GM21529 (cell line): ENCODE measurements at regions not wholly inside any gene's neighbourhood (a gene's known extent, or its start where the extent isn't known, plus 50 kb on each side); places are given as distances from the start of the nearest gene placed in this dataset.
"Not testable (repeated sequence)": the region's sequence is repeated elsewhere in the genome, so short reads cannot be mapped to it uniquely, and the experiment has no call there.

Experiments used
- ATAC-seq: cut with Tn5 transposase; IDR thresholded peaks from one replicate; pipeline ENCODE4 v1.9.1; 2021; ENCODE audit not compliant: unreplicated experiment

GRCh38 chr2:225794652-225795400, 395.3 kb downstream of the NYAP2 start:
- no peak for ATAC-seq

GRCh38 chr2:225793736-225794550, 394.4 kb downstream of the NYAP2 start:
- no peak for ATAC-seq

- no peak for ATAC-seq
Measured at GRCh38 chr2:225788571-225789094, 389.1 kb downstream of the NYAP2 start.

DNA sequence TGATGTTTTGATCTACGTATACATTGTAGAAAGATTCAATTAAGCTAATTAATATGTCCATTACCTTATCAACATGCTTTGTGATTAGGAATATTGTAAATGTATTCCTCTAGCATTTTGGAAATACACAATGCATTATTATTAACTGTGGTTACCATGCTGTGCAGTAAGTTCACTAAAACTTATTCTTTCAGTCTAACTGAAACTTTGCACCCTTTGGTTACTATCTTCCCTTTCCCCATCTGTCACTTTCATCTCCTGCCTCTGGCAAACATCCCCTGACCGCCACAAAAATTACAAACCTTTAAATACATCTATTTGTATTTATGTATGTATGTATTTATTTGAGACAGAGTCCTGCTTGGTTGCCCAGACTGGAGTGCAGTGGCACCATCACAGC, 388.0 kb downstream of the NYAP2 start:
- no peak for ATAC-seq

DNA sequence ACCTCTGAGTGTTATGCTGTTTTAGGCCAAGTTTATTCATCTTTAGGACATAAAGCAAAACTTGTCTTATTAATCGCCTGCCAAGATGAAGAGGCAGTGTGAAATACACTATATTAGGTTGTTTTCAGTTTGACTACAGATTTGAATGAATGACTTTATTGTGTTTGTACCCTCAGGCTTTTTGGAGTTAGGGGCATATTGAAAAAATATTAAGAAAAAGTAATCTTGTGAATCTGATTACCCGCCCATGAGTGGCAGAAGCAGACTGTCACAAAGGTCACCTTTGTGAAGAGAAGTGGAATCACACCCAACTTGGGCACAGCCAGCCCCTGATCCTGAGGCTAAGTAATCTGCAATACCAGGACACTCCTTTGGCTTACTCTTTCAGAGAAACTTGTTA, 382.5 kb downstream of the NYAP2 start:
- ATAC-seq: no peak

- no peak for ATAC-seq
Measured at GRCh38 chr2:225781145-225781544, 381.6 kb downstream of the NYAP2 start.

- ATAC-seq: no peak
Measured at GRCh38 chr2:225779829-225780228, 380.3 kb downstream of the NYAP2 start.

GRCh38 chr2:225773148-225773547, 373.6 kb downstream of the NYAP2 start:
- no peak for ATAC-seq

GRCh38 chr2:225771701-225772100, 372.2 kb downstream of the NYAP2 start:
- no peak for ATAC-seq

DNA sequence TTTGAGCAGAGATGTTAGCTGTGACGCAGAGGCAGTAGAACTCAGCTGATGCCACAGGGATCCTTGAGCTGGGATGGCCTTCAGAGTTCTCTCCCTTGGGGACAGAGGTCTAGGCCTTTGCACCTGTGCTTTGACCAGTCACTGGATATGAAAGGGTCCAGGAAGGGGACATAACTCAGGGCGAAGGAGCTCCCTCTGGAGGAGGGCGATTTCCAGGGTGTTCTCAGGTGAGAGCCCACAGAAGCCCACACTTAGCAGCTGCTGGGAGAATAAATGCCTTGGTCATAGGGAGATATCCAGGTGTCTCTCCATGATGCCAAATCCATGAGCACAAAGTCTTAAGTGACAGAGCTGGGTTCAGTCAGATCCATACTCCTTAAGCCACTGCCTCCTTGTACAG, 369.2 kb downstream of the NYAP2 start:
- ATAC-seq: no peak

DNA sequence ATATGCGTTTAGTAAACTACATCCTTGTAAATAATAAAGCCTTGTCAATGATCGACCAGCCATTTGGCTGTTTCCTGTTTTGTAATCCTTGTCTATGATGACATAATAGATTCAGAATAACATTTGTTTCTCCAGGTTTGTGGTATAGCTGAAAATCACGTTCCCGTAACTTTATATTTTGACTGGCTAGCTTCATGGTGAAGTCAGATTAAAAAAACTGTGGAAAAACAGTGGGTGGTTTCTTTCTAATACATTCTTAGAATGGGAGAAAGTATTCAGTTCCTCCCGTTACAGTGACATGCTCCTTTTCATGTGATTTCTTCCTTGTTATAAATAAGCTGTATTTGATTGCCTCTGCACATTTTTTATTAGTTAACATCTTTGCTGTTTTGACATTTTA, 366.9 kb downstream of the NYAP2 start:
- ATAC-seq: no peak

DNA sequence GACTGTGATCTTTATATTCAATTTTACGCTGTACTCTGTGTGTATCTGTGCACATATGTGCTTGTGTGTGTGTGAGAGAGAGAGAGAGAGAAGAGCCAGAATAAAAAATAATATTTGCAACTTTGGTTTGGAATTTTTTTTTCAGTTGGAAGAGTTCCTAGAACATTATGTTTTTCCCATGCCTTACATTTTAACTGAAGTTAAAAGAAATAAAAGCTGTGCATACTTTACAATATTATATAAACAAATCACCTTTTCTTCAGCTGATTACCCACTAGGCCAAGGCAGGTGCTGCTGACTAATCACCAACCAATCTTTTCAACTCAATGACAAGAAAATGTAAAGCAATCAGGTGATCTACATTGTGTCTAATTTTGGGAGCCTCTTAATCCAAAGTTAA, 366.3 kb downstream of the NYAP2 start:
- ATAC-seq: no peak

DNA sequence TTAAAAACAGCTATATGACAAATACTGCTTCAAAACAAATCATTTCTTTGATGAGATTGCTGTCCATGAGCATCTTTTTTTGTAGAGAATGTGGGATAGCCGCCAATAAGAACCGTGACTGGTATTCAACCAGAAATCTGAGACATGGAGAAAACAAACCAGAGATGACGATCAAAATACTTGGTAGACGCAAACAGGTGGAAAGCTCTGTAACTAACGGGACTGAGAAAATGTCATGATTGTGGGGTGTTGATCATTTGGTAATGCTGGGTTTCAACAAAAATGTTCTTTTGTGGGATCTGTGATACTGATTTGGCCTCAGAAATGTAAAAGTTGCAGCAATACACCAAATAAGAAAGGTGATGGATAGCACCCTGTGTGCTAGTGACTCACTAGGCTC, 364.8 kb downstream of the NYAP2 start:
- ATAC-seq: no peak

GRCh38 chr2:225763711-225764110, 364.2 kb downstream of the NYAP2 start:
- no peak for ATAC-seq

DNA sequence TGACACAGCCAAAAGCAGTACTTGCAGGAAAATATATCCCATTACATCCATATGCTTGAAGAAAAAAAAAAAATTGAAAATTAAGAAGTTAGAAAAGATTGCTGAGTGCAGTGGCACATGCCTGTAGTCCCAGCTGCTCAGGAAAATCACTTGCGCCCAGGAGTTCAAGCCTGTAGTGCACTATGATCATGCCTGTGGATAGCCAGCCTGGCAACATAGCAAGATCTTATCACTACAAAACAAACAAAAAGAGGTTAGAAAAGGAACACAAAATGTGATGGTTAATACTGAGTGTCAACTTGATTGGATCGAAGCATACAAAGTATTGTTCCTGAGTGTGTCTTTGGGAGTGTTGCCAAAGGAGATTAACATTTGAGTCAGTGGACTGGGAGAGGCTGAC, 361.9 kb downstream of the NYAP2 start:
- no peak for ATAC-seq

DNA sequence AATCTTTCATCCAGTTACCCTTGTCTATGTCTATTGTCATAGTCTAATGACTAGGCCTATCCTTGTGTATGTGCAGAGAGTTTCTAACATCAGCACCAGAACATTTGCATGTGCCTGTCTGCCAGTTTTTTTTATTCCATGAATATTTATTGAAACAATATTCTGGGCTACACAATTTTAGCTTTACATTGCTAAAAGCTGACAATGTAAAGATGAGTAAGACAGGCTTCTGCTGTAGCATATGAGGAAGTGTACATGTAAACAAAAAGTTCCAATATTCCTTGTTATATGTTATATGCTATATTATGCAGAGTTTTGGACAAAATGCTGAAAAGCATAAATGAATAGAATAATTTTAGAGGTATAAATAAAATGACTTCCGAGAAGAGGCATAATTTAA, 357.7 kb downstream of the NYAP2 start:
- ATAC-seq: no peak

DNA sequence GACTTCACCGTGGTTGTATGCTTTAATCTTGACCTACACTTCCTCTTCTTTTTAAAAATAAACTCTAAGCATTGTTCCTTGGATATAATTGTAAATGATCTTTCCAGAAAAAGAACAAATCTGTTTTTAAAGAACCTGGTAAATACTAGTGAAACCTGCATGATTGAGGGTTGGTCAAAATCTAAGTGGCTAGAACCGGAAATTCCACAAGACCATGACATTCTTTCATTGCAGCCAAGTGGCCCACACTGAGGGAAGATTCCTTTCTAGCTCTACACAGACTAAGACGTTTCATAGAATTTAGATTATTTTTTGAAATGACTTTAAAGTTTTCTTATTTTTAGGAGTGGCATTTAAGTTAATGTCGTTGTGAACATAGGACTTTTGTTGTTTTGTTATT, 356.7 kb downstream of the NYAP2 start:
- no peak for ATAC-seq

GRCh38 chr2:225748609-225749008, 349.1 kb downstream of the NYAP2 start:
- no peak for ATAC-seq

DNA sequence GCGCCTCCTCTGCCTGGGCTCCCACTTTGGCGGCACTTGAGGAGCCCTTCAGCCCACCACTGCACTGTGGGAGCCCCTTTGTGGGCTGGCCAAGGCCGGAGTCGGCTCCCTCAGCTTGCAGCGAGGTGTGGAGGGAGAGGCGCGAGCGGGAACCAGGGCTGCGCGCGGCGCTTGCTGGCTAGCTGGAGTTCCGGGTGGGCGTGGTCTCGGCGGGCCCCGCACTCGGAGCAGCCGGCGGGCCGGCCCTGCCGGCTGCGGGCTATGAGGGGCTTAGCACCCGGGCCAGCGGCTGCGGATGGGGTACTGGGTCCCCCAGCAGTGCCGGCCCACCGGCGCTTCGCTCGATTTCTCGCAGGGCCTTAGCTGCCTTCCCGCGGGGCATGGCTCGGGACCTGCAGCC, 344.5 kb downstream of the NYAP2 start:
- ATAC-seq: not testable (repeated sequence)

DNA sequence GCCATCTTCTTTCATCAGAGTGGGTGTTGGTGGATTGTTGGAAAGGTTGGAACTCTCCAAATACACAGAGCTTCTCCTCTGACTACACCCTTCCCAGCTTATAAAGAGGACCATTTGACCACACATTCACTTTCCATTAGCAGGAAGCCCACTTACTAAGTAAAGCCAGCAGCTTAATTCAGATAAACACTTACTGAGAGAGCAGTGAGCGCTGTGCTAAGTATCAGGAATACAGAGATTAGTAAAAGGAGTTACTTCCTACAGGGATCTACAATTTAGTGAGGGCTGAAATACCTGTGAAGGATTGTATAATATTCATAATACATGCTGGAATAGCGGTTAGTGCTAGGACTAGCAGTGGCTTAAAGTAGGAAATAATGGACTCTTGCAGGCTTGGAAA, 343.0 kb downstream of the NYAP2 start:
- ATAC-seq: no peak

DNA sequence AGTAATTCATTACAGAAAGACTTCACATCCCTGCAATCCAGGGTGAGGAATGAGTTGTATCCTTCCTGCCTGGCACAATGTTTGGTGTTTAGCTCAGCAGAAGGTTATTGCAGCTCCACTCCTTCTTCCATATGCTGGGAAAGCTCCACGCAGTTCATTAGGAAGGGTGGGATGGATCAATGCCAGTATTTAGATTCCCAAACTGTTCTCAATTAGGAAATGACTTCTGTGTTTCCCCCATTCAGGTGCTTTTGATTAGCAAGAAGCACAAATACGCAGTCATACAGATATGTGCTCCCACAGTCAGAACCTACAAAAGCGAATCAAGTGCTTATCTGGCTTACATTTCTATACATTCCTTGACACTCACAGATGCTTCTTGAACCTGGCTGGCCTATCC, 340.6 kb downstream of the NYAP2 start:
- no peak for ATAC-seq

DNA sequence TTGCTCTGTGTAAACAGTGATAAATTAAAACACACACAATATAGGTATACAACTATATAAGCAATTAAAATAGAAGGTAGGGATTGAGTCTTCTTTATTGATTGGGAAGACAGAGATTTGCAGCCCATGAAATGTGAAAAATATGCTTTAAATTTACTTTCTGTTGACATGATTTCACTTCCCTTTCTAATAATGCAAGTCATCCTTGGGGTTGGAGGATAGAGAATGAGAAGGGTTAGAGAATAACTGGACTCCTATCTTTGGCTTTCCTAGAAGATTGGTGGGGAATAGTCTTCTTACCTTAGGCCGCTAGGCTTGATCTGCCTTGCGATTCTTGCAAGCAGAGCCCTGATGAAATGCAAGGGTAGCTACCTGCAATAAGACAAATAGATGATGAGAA, 339.8 kb downstream of the NYAP2 start:
- no peak for ATAC-seq
